D341Med (cell line): ENCODE measurements at regions not wholly inside any gene's neighbourhood (a gene's known extent, or its start where the extent isn't known, plus 50 kb on each side); places are given as distances from the start of the nearest gene placed in this dataset.
A peak's percentile ranks its signal among the peaks of the same experiment; 100 is the strongest.
"Not testable (repeated sequence)": the region's sequence is repeated elsewhere in the genome, so short reads cannot be mapped to it uniquely, and the experiment has no call there.

Source experiments
- DNase-seq: peaks from one replicate; pipeline ENCODE4 v3.0.0; 2012; ENCODE audit warnings: low spot score

DNA sequence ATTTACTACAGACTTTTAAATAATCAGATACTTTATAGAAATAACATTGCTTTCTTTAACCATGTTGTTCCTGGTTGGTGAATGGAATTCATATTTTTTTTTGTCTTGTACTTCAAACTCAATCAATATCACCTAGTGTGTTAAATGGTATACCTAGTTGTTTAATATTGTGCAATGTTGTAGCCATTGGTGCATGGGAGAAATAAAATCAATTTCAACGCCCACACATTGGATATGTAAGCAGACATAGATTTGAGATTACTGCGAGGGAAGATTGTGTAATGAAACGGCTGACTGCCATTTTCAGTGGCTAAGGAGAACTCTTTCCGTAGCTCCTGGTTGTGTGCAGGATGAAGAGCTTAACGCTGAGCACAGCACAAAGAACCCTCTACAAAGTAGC, 626.1 kb downstream of the TMEM182 start:
- DNase-seq = no peak

DNA sequence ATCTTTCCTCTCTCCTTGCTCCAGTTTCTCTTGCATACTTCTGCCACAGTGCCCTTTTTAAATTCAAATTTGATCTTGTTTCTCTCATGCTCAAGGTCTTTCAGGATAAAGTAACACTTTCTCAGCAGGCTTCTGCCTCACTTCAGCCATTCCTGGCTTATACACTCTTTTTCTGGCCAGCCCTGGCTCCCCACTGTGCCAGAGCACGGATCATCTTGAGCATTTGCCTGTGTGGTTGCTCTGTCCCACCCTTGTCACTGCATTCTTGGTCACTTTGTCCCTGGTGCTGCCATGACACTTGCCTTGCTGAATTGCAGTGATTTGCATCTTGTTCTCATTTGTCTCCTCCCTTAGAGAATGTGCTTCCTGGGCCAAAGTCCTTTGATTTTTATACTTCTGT, 634.3 kb downstream of the TMEM182 start:
- no peak for DNase-seq

GRCh38 chr2:103401621-103402020, 639.8 kb downstream of the TMEM182 start:
- DNase-seq = no peak

- no peak for DNase-seq
These were observed 640.5 kb downstream of the TMEM182 start for GRCh38 chr2:103402336-103402735.

GRCh38 chr2:103402944-103403343, 641.1 kb downstream of the TMEM182 start:
- no peak for DNase-seq

DNA sequence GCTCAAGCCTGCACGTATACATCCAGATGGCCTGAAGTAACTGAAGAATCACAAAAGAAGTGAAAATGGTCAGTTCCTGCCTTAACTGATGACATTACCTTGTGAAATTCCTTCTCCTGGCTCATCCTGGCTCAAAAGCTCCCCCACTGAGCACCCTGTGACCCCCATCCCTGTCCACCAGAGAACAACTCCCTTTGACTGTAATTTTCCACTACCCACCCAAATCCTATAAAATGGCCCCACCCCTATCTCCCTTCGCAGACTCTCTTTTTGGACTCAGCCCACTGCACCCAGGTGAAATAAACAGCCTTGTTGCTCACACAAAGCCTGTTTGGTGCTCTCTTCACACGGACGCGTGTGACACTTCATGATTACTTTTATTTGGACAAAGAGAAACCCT, 641.6 kb downstream of the TMEM182 start:
- not testable (repeated sequence) for DNase-seq

DNA sequence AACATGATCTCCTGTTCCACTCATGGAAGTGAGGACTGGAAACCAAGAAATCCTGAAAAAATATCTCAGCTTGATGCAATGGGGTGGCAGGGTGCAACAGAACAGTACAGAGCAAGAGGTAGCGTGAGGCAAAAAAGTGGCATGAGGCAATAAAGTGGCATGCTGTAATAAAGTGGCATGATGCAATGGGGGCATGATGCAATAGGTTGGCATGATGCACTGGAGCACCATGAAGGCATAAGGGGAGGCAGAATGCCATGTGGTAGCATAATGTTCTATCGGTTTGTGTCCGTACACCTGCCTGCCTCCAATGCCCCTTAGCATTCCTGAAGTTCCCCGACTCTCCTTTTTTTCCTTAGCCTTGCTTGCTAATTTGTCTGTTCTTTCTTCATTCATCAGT, 648.4 kb downstream of the TMEM182 start:
- DNase-seq = no peak

GRCh38 chr2:103419506-103419905, 657.7 kb downstream of the TMEM182 start:
- no peak for DNase-seq

- DNase-seq = no peak
These were observed 661.3 kb downstream of the TMEM182 start for GRCh38 chr2:103423100-103423499.

- no peak for DNase-seq
These were observed 665.7 kb downstream of the TMEM182 start for GRCh38 chr2:103427567-103427966.

DNA sequence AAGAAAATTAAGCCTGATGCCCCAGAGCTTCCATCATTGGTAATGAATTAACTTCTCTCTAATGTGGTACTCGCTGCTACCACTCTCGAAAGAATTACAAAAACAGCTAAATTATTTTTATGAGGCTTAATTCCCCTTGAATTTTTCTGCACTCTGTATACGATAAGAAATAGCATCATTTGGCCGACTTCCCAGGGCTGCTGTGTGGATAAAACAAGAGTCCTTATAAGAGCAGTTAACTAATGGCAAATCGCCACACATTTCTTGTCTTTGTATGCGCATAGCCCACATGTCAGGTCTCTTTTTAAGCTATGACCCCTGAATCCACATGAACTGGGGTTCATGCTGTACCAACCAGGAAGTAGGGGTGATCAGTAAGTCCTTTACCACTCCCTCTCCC, 668.4 kb downstream of the TMEM182 start:
- no peak for DNase-seq

- DNase-seq = no peak
These were observed 673.2 kb downstream of the TMEM182 start for GRCh38 chr2:103435010-103435409.

DNA sequence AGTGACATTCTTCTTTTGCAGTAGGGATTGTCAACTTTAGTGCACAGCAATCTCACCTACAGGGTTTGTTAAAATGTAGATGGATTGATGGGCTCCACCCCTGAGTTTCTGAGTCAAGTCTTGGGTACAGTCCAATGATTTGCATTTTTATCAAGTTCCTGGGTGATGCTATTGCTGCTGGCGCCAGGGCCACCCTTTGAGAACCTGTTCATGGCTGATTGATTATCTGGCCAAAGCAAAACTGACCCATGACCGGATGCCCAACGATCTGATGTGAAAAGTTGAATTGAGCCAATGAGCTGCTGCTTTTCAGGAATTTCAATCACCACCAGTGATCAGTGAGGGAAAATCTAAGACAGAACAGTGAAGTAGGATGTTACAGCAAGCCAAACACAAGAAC, 675.3 kb downstream of the TMEM182 start:
- no peak for DNase-seq

DNA sequence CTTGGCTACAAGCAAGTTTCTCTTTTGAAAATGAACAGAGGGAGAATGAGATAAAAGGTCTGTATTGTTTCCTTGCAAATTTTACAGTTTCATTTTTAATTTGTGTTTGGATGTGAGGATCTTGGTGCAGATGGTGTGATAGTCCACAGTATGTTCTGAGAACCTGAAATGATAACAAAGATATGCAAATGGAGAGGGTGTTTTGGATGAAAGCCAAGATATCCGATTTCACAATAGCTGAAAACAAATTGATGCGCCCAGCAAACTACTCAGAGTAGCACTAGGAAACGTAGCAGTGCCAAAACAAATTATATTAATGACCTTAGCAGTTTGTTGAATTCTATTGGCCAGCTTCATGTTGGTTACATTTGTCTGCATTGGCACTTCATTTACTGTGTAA, 683.5 kb downstream of the TMEM182 start:
- no peak for DNase-seq

- DNase-seq = no peak
These were observed 686.7 kb downstream of the TMEM182 start for GRCh38 chr2:103448495-103448894.

DNA sequence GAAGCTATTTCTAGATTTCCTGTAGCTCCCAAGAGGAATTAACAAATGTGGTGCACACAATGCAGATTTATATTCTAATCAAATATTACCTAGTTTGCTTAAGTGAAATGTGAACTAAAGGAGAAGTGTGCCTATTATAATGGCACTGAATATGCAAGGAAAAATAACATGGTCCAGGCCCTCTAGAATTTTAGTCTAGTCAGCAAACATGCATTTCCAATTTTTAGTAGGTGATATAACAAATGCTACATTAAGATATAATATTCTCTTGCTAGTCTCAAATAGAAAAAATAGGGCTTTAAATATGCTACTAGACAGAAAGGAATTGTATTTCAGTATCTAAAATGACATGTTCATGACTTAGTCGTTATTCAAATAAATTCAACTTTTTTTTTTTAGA, 689.5 kb downstream of the TMEM182 start:
- no peak for DNase-seq

- DNase-seq = peak; percentile 22
These were observed 697.5 kb downstream of the TMEM182 start for GRCh38 chr2:103459283-103459682.

GRCh38 chr2:103462101-103462500, 700.3 kb downstream of the TMEM182 start:
- no peak for DNase-seq

DNA sequence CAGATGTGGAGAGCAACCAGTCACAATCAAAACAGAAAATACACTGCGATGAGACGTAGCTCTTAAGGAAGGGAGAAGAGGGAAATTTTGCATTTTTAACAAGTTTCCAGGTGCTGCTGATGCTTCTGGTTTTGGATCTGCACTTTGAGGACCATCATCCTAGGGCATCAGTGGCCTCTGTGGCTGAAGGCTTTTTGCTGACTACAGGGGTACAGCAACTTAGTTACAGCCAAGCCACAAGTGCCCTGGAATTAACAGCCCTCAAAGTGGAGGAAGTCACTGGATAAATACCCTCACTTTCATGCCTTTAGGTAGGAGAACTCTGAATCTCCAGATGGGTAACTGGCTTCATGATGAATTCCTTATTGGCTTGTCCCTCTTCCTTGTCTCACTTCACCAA, 700.9 kb downstream of the TMEM182 start:
- no peak for DNase-seq

DNA sequence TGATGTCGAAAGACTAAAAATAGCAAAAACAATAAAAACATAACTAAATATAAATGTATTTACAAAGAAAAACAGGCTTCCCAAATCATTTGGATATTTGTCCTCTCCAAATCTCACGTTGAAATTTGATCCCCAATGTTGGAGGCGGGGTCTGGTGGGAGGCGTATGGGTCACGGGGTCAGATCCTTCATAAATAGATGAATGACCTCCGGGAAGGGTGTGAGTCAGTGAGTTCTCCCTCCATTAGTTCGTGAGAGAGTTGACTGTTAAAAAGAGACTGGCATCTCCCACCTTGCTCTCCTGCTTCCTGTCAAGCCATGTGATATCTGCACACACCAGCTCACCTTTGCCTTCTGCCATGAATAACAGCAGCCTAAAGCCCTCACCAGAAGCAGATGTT, 703.0 kb downstream of the TMEM182 start:
- DNase-seq = no peak

DNA sequence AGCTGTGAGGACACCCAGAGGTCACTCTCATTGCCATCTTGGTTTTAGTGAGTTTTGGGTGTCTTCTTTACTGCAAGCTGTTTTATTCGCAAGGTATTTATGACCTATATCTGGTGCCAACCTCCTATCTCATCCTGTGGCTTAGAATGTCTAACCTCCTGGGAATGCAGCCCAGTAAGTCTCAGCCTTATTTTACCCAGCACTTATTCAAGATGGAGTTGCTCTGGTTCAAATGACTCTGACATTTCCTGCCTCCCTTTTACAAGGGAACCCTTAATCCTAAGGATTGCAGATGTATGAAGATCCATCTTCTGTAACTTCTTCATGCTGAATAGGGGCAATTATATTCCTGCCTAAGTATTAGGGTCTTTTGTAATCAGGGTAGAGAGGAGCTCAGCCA, 708.0 kb downstream of the TMEM182 start:
- DNase-seq = no peak

- DNase-seq = no peak
These were observed 723.1 kb downstream of the TMEM182 start for GRCh38 chr2:103484906-103485305.

GRCh38 chr2:103496850-103497249, 735.0 kb downstream of the TMEM182 start:
- no peak for DNase-seq

GRCh38 chr2:103506812-103507211, 745.0 kb downstream of the TMEM182 start:
- DNase-seq = no peak

DNA sequence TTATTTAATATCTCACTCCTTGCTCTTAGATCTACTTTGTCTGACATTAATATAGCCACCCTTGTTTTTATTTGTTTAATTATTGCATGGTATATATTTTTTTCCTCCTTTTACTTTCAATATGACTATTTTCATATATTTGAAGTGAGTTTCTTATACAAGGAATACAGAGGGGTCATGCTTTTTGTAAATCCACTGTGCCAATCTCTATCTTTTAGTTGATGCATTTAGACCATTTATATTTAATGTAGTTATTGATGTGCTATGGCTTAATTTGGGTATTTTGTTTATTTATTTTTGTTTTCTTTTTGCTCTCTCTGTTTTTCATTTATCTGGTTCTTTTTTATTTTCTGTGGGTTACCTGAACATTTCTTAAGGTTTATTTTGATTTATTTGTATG, 750.6 kb downstream of the TMEM182 start:
- no peak for DNase-seq
